Esophagus muscularis mucosa (tissue), 4 donors: ENCODE measurements at regions not wholly inside any gene's neighbourhood (a gene's known extent, or its start where the extent isn't known, plus 50 kb on each side); places are given as distances from the start of the nearest gene placed in this dataset.
"Not testable (repeated sequence)": the region's sequence is repeated elsewhere in the genome, so short reads cannot be mapped to it uniquely, and the experiment has no call there.

Experiments
- DNase-seq: peaks from one replicate; pipeline ENCODE4 v3.0.0-alpha.2; 2017; ENCODE audit errors: extremely low spot score
- H3K27ac ChIP-seq, 4 donors: fragments of 200-600 bp; sonication (generic); replicated peaks in 1 of 4; 1 replicate in 3 of 4; 2 replicates in 1 of 4; pipeline ENCODE4 v1.5.1; 2016 to 2019; ENCODE audit warnings: mild to moderate bottlenecking in 1 of 4
- H3K27me3 ChIP-seq, 4 donors: fragments of 200-600 bp; sonication (generic); one replicate each; pipeline versions ENCODE4 v1.5.1 to v1.6.0; 2016 to 2019
- H3K36me3 ChIP-seq, 4 donors: fragments of 200-600 bp; sonication (generic); one replicate each; pipeline ENCODE4 v1.5.1; 2016 to 2019
- H3K4me1 ChIP-seq, 4 donors: fragments of 200-600 bp; sonication (generic); one replicate each; pipeline ENCODE4 v1.5.1; 2016 to 2019
- H3K4me3 ChIP-seq, 4 donors: fragments of 200-600 bp; sonication (generic); 1 replicate in 2 of 4; 2 replicates in 2 of 4; pipeline ENCODE4 v1.5.1; 2016 to 2019; ENCODE audit warnings: mild to moderate bottlenecking in 4 of 4, moderate library complexity in 1 of 4
- H3K9me3 ChIP-seq, 4 donors: fragments of 200-600 bp; sonication (generic); 1 replicate in 3 of 4; 2 replicates in 1 of 4; pipeline ENCODE4 v1.5.1; 2016 to 2019
- CTCF ChIP-seq, 3 experiments: fragments of 200-600 bp in 2 of 3; fragments of 450-650 bp in 1 of 3; sonication (generic) in 2 of 3; IDR thresholded peaks; one replicate each; pipeline ENCODE4 v1.5.1; 2017 to 2019; ENCODE audit warnings: antibody characterized with exemption in 3 of 3, mild to moderate bottlenecking in 2 of 3, moderate library complexity in 1 of 3
- EP300 ChIP-seq: sonication (generic); formaldehyde crosslinking; IDR thresholded peaks from one replicate; pipeline ENCODE4 v1.6.1; 2017; ENCODE audit warnings: antibody characterized with exemption
- POLR2A ChIP-seq: fragments of 450-650 bp; IDR thresholded peaks from one replicate; pipeline ENCODE4 v1.6.1; 2017; ENCODE audit warnings: antibody characterized with exemption, moderate library complexity, mild to moderate bottlenecking, low read depth
- POLR2AphosphoS5 ChIP-seq, 2 donors: sonication (generic); formaldehyde crosslinking; IDR thresholded peaks; one replicate each; pipeline ENCODE4 v1.6.1; 2017; ENCODE audit warnings: antibody characterized with exemption in 2 of 2
- WGBS: methylation state at CpG from one replicate; pipeline ENCODE4 v1.1.5; 2018; 5-methylcytosine and 5-hydroxymethylcytosine counted together
- intact Hi-C: fragments of 100-400 bp; cut with DNase I; formaldehyde crosslinking; loops from one replicate; pipeline ENCODE4 v1.15.1; 2023

- DNase-seq: no peak
- intact Hi-C loops: no loop called here
- Histone ChIP-seq H3K4me3 (no peak overlapping the region), H3K27me3 (no peaks in the 10 kb centered on the region), H3K36me3 (no peaks in the 10 kb centered on the region), H3K9me3 (no peaks in the 10 kb centered on the region), H3K27ac (no peak overlapping the region), H3K4me1 (no peaks in the 10 kb centered on the region)
- no peak for TF ChIP-seq POLR2A
- no peak for TF ChIP-seq POLR2AphosphoS5 (IDR thresholded peaks at IDR 0.05)
- no peak for TF ChIP-seq CTCF (IDR thresholded peaks at IDR 0.05)
- no peak for TF ChIP-seq EP300
- WGBS: 75% methylated on average over 2 of the region's 2 CpGs
These were observed 85.5 kb downstream of the RTL3 start for GRCh38 chrX:78573630-78574029.

GRCh38 chrX:78571849-78572248, 87.3 kb downstream of the RTL3 start:
- H3K4me1 ChIP-seq: no peaks in the 10 kb centered on the region
- H3K36me3 ChIP-seq: no peaks in the 10 kb centered on the region
- TF ChIP-seq EP300: no peak
- TF ChIP-seq CTCF (IDR thresholded peaks at IDR 0.05): no peak
- TF ChIP-seq POLR2A: no peak
- no peak for TF ChIP-seq POLR2AphosphoS5 (IDR thresholded peaks at IDR 0.05)
- no peak for DNase-seq
- H3K27ac ChIP-seq: no peak overlapping the region
- H3K4me3 ChIP-seq: no peak overlapping the region
- H3K9me3 ChIP-seq: no peaks in the 10 kb centered on the region
- intact Hi-C loops: no loop called here
- H3K27me3 ChIP-seq: no peaks in the 10 kb centered on the region
- 72% methylated on average over 2 of the region's 2 CpGs for whole genome bisulfite sequencing

- H3K4me1 ChIP-seq: no peaks in the 10 kb centered on the region
- no peak for DNase-seq
These were observed 103.6 kb downstream of the RTL3 start for GRCh38 chrX:78555401-78555980.

GRCh38 chrX:78552628-78553027, 106.5 kb downstream of the RTL3 start:
- not testable (repeated sequence) for H3K9me3 ChIP-seq, H3K36me3 ChIP-seq, H3K4me3 ChIP-seq, H3K4me1 ChIP-seq, H3K27ac ChIP-seq, H3K27me3 ChIP-seq, DNase-seq
- intact Hi-C loops: loop anchor here (10.0 kb wide), 1 partner anchor 532 kb away; no protein-coding TSS in a partner anchor
- 88% methylated on average over 1 of the region's 1 CpG for WGBS

More at GRCh38 chrX:78555401-78555980, 103.6 kb downstream of the RTL3 start:
- intact Hi-C loops: loop anchor here (2.0 to 10.0 kb wide), 2 partner anchors 331 to 529 kb away; no protein-coding TSS in a partner anchor
- TF ChIP-seq CTCF (IDR thresholded peaks at IDR 0.05) (peak; percentile 44 to 52 (median 47)), POLR2A (no peak)
- no peaks in the 10 kb centered on the region for H3K36me3 ChIP-seq
- 31% methylated on average over 3 of the region's 3 CpGs for WGBS
- H3K4me3 ChIP-seq: no peak overlapping the region
- H3K27me3 ChIP-seq: no peaks in the 10 kb centered on the region
- no peak overlapping the region for H3K27ac ChIP-seq
- no peaks in the 10 kb centered on the region for H3K9me3 ChIP-seq

GRCh38 chrX:78548012-78548411, 111.1 kb downstream of the RTL3 start:
- Histone ChIP-seq H3K4me3 (no peak overlapping the region), H3K36me3 (no peaks in the 10 kb centered on the region), H3K27me3 (no peaks in the 10 kb centered on the region), H3K4me1 (no peaks in the 10 kb centered on the region), H3K9me3 (peaks cover 0 to 12% (median 0%) of the 10 kb centered on the region in 4 donors), H3K27ac (no peak overlapping the region)
- no peak for DNase-seq
- TF ChIP-seq EP300: no peak
- TF ChIP-seq POLR2A: no peak
- TF ChIP-seq CTCF (IDR thresholded peaks at IDR 0.05): no peak
- no peak for TF ChIP-seq POLR2AphosphoS5 (IDR thresholded peaks at IDR 0.05)
- intact Hi-C loops: no loop called here
- WGBS: 54% methylated on average over 2 of the region's 2 CpGs
